ENCODE measurements at regions not wholly inside any gene's neighbourhood (a gene's known extent, or its start where the extent isn't known, plus 50 kb on each side); places are given as distances from the start of the nearest gene placed in this dataset.

GRCh38 chr10:1870491-1870890 lies 133.2 kb upstream of the ADARB2 start:
- Histone ChIP-seq H3K4me3 (no peak overlapping the region), H3K36me3 (no peaks in the 10 kb centered on the region), H3K9me3 (no peaks in the 10 kb centered on the region), H3K4me1 (no peaks in the 10 kb centered on the region), H3K27ac (no peak overlapping the region), H3K27me3 (no peaks in the 10 kb centered on the region)
- intact Hi-C loops (cut with DNase I): no loop called here
- DNase-seq (ENCODE audit: extremely low spot score in 2 of 2): no peak
- no peak for TF ChIP-seq POLR2AphosphoS5 (IDR thresholded peaks at IDR 0.05; ENCODE audit: insufficient read depth in 1 of 2, low read depth in 1 of 2)
- TF ChIP-seq, protein P1, sequence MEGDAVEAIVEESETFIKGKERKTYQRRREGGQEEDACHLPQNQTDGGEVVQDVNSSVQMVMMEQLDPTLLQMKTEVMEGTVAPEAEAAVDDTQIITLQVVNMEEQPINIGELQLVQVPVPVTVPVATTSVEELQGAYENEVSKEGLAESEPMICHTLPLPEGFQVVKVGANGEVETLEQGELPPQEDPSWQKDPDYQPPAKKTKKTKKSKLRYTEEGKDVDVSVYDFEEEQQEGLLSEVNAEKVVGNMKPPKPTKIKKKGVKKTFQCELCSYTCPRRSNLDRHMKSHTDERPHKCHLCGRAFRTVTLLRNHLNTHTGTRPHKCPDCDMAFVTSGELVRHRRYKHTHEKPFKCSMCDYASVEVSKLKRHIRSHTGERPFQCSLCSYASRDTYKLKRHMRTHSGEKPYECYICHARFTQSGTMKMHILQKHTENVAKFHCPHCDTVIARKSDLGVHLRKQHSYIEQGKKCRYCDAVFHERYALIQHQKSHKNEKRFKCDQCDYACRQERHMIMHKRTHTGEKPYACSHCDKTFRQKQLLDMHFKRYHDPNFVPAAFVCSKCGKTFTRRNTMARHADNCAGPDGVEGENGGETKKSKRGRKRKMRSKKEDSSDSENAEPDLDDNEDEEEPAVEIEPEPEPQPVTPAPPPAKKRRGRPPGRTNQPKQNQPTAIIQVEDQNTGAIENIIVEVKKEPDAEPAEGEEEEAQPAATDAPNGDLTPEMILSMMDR (IDR thresholded peaks at IDR 0.05): no peak
- TF ChIP-seq POLR2A (IDR thresholded peaks at IDR 0.05): no peak

- no peak overlapping the region for H3K4me3 ChIP-seq
- H3K9me3 ChIP-seq: no peaks in the 10 kb centered on the region
- no peak for TF ChIP-seq POLR2AphosphoS5 (IDR thresholded peaks at IDR 0.05; ENCODE audit: insufficient read depth in 1 of 2, low read depth in 1 of 2)
- TF ChIP-seq, protein P1 (IDR thresholded peaks at IDR 0.05): no peak
- no peak overlapping the region for H3K27ac ChIP-seq
- H3K4me1 ChIP-seq: no peaks in the 10 kb centered on the region
- intact Hi-C loops (cut with DNase I): no loop called here
- no peaks in the 10 kb centered on the region for H3K36me3 ChIP-seq
- H3K27me3 ChIP-seq: no peaks in the 10 kb centered on the region
- no peak for DNase-seq (ENCODE audit: extremely low spot score in 2 of 2)
Measured at GRCh38 chr10:1869861-1870260, 132.5 kb upstream of the ADARB2 start.

DNA sequence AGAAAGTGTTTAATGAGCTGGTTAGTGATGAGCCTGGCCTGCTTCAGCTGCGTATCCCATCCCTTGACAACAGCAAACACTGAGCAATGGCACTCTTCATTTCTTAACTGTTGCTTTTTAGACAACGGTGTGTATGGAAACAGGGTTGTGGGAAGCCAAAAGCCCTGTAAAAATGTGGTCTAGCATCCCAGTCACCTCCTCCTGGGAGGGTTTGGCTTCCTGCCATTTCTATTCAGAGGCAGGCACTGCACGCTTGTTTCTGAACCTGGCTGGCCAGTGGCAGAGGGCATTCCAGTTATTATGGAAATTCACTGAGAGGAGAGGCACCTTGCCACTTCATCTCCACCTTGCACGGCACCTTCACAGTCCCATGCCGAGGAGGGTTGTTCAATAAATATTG lies 123.0 kb upstream of the ADARB2 start:
- Histone ChIP-seq H3K27me3 (no peaks in the 10 kb centered on the region), H3K36me3 (no peaks in the 10 kb centered on the region), H3K4me1 (no peaks in the 10 kb centered on the region), H3K27ac (no peak overlapping the region), H3K4me3 (no peak overlapping the region), H3K9me3 (no peaks in the 10 kb centered on the region)
- intact Hi-C loops (cut with DNase I): no loop called here
- TF ChIP-seq, protein P1 (IDR thresholded peaks at IDR 0.05): no peak
- TF ChIP-seq POLR2A (IDR thresholded peaks at IDR 0.05): no peak
- no peak for TF ChIP-seq POLR2AphosphoS5 (IDR thresholded peaks at IDR 0.05; ENCODE audit: insufficient read depth in 1 of 2, low read depth in 1 of 2)
- no peak for DNase-seq (ENCODE audit: extremely low spot score in 2 of 2)

- no peaks in the 10 kb centered on the region for H3K9me3 ChIP-seq
- intact Hi-C loops (cut with DNase I): no loop called here
- DNase-seq (ENCODE audit: extremely low spot score in 2 of 2): no peak
- H3K4me3 ChIP-seq: no peak overlapping the region
- H3K27ac ChIP-seq: no peak overlapping the region
- H3K27me3 ChIP-seq: no peaks in the 10 kb centered on the region
- H3K4me1 ChIP-seq: no peaks in the 10 kb centered on the region
- H3K36me3 ChIP-seq: no peaks in the 10 kb centered on the region
- no peak for TF ChIP-seq POLR2AphosphoS5 (IDR thresholded peaks at IDR 0.05; ENCODE audit: insufficient read depth in 1 of 2, low read depth in 1 of 2)
- TF ChIP-seq POLR2A (IDR thresholded peaks at IDR 0.05): no peak
- TF ChIP-seq, protein P1 (IDR thresholded peaks at IDR 0.05): no peak
Measured at GRCh38 chr10:1858547-1858946, 121.2 kb upstream of the ADARB2 start.

DNA sequence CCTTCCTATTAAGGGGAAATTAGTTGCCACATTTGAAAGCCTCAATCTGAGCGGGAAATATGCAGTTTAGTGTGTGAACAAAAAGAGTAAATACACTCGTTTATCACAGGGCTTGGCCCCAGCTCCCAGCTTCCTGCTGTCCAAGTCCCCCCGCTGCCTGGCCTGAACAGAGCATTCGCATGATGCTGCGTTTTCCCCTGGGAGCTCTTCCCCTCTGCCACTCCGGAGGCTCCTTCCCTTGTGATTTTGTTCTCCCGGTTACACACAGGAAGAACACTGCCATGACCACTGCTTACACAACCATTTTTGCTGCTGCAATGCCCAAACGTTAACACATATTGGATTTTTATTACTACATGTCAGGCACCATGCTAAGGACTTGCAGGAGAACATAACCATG lies 120.7 kb upstream of the ADARB2 start:
- H3K4me1 ChIP-seq: no peaks in the 10 kb centered on the region
- no peaks in the 10 kb centered on the region for H3K9me3 ChIP-seq
- intact Hi-C loops (cut with DNase I): no loop called here
- H3K27ac ChIP-seq: no peak overlapping the region
- DNase-seq (ENCODE audit: extremely low spot score in 2 of 2): no peak
- H3K27me3 ChIP-seq: no peaks in the 10 kb centered on the region
- H3K4me3 ChIP-seq: no peak overlapping the region
- H3K36me3 ChIP-seq: no peaks in the 10 kb centered on the region
- TF ChIP-seq, protein P1 (IDR thresholded peaks at IDR 0.05): no peak
- TF ChIP-seq POLR2A (IDR thresholded peaks at IDR 0.05) (no peak), POLR2AphosphoS5 (IDR thresholded peaks at IDR 0.05; ENCODE audit: insufficient read depth in 1 of 2, low read depth in 1 of 2) (no peak)
